ENCODE measurements at regions not wholly inside any gene's neighbourhood (a gene's known extent, or its start where the extent isn't known, plus 50 kb on each side); places are given as distances from the start of the nearest gene placed in this dataset.
"Not testable (repeated sequence)": the region's sequence is repeated elsewhere in the genome, so short reads cannot be mapped to it uniquely, and the experiment has no call there.

DNA sequence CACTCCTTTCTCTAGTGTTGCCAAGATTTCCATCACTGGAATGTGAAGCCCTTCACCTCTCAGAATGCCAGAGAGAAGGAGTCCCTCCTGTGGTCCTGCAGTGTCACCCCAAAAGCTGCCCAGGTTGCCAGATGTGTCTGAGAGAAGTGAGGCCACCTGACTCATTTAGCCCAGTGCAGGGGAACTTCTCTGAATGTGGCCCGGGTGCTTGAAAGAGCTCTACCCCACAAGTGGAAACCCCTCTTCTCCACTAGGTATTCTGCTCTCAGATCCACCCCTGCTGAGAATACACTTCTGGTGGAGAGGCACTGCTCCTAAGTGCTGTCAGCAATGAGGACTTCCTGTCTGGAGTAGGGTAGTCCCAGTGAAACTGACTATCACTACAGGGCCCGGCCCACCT, 334.8 kb downstream of the ANAPC1 start:
- DNase-seq (ENCODE audit: extremely low read depth in 1 of 2, low read depth in 1 of 2) = not testable (repeated sequence)

DNA sequence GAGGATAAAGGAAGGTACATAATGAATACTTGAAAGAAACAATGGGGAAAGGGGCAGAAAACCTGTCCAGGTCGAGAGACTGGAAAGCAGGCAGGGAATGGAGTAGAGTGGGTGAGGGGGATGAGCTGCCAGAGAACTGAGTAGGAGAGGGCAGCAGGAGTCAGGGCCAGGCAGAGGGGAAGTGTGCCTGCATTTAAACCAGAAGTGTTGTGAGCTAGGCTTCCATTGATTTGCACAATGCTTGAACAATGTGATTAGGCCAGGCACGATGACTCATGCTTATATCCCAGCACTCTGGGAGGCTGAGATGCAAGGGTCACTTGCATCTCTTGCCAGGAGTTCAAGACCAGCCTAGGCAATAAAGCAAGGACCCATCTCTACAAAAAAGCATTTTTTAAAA, 332.6 kb downstream of the ANAPC1 start:
- DNase-seq (ENCODE audit: extremely low read depth in 1 of 2, low read depth in 1 of 2) = not testable (repeated sequence)

DNA sequence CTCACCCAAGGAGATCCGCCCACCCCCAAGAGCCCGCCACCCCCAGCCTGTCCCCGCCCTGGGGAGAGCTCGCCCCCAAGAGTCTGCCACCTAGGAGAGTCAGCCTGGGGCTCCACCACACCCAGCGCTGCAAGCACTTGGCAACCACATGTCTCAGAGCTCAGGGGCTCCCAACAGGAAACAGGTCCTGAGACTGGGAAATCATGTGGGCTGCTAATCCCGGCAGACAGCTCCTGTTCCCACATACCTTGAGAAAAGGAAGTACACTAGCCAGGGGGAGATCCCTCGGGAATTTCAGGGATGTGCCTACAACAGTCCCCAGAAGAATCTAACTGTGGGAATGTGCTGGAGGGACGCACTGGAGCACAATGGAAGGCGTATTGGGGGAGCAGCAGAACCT, 331.4 kb downstream of the ANAPC1 start:
- DNase-seq (ENCODE audit: extremely low read depth in 1 of 2, low read depth in 1 of 2) = not testable (repeated sequence)

DNA sequence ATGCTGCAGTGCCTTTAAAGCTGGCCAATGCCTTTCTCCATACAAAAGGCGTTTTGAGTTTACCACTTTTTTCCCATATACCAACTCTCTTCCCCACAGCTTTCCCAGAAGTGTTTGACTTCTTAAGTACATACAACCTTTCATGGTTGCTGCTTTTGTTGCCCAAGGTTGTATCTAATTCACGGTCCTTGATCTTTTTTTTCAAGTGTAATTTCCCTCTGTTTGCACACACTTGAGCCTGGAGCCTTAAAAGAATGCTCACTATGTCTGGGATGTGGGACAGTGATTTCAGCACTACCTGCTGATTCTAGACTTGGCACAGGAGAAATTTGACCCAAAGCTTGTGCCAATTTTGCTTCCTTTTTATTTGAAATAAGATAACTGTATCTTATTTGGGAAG, 324.7 kb downstream of the ANAPC1 start:
- DNase-seq (ENCODE audit: extremely low read depth in 1 of 2, low read depth in 1 of 2) = not testable (repeated sequence)

DNA sequence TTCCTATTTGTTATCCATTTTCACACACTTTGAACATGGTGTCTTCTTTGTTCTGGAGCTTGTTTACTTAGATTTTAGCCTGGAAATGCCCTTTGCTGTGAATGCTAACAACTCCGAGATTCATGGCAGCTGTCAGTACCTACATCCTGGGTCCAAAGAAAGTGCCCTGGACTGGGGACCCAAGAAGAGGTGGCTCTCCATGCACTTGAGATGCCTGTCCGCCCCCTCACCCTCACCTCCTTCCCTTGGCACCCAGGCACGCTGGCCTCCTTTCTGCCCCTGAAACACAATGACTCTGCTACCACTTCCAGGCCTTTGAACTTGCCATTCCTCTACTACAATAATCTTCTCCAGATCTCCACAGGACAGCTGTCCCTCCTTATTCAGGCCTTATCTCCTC, 324.2 kb downstream of the ANAPC1 start:
- not testable (repeated sequence) for DNase-seq (ENCODE audit: extremely low read depth in 1 of 2, low read depth in 1 of 2)

DNA sequence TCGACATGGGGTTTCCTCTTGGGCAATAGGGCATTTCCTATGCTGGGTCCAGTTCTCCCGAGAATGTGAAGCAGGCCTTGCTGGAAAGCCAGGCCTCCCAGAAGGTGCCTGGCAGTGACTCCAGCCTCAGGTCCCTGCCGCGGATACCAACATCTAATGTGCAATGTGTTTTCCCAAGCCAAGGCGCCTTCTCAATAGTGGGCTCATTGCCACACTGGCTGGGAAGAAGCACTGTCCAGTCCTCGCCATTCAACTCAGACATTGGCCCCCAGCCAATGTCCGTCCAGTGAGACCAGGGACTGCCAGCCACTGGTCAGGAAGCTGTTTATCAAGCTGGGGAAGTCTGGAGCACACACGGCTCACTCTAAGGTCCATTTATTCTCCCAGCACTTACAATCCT, 317.9 kb downstream of the ANAPC1 start:
- not testable (repeated sequence) for DNase-seq (ENCODE audit: extremely low read depth in 1 of 2, low read depth in 1 of 2)

DNA sequence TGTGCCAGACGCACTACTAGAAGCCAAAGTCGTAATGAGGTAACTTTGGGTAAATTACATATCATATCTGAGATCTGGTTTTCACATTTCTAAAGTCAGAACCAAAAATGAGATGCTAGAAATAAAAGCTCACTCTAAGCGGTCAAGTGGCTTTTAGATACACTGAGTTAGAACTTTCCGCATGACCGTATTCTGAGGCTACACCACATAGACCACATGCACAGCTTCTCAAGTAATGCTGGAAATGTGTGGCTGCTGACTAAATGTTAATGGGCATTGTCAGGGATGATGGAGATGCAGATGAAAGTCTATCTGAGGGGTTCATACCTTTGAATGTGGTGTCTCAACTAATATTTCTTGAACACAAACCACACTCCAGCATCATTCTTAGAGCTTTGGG, 316.8 kb downstream of the ANAPC1 start:
- DNase-seq (ENCODE audit: extremely low read depth in 1 of 2, low read depth in 1 of 2) = peak in 1 of 2 donors; percentile 9

DNA sequence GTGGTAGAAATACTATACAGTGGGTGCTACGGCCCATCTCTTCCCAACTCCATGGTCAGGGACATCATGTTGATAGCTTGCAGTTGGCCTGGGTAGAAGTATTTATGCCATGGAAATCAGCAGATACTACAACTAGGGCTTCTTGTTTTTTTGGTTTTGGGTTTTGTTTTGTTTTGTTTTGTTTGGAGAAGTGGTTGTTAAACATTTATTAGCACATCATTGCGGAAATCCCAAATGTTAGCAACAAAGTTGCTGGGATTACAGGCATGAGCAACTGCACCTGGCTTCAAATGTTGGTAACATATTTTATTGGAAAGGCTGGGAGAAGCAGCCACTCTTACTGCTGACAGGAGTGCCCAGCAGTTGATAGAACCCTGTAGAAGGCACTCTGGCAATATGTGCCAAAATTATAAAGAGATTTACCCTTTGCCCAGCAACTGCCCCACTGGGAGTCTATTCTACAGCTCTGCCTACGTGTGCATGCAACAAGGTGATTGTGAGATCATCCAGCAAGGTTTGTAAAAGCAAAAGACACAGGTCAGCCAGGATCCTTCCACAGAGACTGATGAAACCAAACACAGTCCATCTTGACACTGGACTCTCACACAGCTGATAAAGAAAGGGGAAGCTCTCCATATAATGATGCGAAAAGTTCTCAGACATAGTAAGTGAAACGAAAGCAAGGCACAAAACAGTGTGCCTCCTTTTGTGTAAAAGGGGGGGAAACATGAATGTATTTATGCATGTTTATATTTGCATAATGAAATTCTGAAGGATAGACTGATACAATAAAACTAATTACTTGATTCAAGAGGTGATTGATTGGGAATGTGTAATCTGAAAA, 314.4 kb downstream of the ANAPC1 start:
- not testable (repeated sequence) for DNase-seq (ENCODE audit: extremely low read depth in 1 of 2, low read depth in 1 of 2)

DNA sequence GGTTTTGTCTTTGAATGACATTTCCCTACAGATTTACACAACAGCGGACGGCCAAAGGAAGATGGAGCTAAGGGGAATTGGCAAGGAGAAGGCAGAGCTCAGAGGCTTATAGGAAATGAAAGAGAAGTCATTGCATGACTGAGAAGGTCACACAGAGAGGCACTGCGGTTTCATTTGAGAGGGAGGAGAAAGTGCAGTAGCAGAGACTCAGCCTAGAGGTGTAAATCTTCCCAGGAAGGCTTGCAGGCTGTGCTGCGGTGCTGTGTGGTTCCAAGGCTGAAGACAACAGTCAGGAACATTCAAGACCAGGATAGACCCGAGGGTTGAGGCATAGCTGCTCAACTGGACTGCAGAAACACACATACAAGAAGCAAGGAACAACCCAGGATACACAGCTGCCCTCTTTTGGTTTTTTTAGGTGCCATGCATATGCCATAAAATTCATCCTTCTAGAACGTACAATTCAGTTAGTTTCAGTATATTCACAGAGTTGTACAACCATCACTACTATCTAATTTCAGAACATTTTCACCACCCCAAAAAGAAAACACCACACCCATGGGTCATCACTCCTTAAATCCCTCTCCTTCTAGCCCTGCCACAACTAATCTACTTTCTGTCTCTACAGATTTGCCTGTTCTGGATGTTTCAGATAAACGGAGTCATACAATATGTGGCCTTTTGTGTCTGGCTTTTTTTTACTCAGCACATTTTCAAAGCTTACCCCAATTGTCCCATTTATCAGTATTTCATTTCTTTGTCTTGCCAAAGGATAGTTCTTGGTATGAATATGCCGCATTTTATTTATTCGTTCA, 313.5 kb downstream of the ANAPC1 start:
- not testable (repeated sequence) for DNase-seq (ENCODE audit: extremely low read depth in 1 of 2, low read depth in 1 of 2)

DNA sequence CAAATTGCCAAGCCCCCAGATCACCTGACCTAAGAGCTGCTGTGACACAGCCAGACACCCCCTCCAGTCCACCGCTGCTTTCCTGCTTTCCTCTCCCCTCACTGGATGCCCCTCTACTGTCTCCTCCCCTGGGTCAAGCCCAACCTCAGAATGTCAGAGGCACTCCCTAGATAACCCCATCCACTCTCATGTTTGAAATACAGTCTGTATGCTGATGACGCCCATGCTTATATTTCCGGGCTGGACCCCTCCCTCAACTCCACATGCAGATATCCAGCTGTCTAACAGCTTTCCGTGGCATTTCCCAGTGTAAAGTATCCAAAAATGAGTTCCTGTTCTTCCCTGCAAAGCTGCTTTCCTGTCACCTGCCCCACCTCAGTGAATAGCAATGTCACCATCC, 309.2 kb downstream of the ANAPC1 start:
- not testable (repeated sequence) for DNase-seq (ENCODE audit: extremely low read depth in 1 of 2, low read depth in 1 of 2)

DNA sequence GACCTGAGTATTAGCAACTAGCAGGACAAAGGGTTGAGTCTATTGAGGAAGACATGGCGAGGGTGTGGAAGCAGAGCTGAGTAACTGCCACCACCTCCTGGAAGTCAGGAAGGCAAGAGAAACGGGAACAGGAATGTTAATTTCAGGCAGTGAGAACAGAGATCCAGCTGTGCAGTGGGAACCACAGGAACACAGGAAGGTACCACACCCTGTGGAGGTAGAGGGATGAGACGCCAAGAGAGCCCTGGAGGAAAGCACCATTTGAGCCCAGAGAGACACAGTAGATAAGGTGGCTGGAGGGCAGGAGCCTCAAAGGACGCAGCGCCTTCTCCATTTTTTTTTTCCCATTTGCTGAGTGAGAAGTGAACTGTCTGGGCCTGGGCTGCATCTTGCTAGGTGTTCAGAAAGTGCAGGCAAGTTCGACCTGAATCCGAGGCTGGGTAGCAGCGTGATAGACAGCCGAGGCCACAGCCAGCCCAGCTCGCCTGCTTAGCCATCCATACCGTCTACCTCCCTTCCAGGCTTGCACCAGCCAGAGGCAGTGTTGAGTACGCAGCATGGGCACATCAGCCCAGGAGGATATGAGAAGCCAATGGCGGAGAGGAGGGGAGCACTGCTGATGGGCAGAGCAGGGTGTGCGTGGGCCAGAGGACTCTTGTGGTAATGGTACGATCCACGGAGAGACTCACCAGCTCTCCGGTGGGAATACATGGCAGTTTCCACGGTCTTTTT, 306.7 kb downstream of the ANAPC1 start:
- not testable (repeated sequence) for DNase-seq (ENCODE audit: extremely low read depth in 1 of 2, low read depth in 1 of 2)

DNA sequence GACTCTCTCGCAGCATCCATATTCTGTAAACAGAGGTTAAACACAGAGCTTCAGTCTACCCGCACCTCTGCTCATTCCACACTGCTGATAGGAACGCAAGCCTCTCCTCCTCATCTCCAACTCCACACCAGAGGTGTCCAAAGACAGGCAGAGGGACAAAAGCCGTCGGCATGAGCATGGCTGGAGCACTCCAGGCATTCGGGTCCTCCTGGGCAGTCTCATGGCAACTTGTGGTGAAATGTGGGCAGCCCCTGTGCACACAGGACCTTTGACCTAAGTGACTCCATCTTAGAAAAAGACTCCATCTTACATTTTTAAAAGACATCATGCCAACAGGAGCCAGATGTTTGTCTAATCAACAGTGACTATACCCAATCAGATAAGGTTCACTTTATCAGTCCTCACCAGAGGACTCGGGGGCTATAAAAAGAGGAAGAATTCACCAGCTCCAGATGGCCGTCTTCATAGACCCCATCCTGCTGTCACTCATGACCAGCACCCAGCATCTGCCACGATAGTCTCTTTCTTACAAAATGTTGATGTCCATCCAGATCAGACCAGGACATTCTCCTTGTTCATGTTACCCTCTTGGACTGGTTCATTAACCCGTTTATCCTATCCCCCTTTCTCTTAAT, 304.4 kb downstream of the ANAPC1 start:
- not testable (repeated sequence) for DNase-seq (ENCODE audit: extremely low read depth in 1 of 2, low read depth in 1 of 2)

DNA sequence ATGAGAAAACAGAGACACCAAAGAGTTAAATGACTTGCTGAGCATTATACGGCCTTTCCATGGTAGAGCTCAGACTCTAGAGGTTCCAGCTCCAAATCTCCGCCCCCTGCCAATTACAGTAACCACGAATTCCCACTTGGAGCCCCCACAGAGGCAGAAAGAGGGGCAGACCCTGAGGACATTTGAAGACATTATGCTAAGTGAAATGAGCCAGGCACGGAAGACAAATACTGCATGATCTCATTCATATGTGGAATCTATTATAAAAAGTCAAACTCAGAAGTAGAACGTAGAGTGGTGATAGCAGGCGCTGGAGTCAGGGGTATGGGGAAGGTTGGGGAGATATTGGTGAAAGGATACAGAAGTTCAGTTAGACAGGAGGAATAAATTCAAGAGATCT, 303.4 kb downstream of the ANAPC1 start:
- not testable (repeated sequence) for DNase-seq (ENCODE audit: extremely low read depth in 1 of 2, low read depth in 1 of 2)

DNA sequence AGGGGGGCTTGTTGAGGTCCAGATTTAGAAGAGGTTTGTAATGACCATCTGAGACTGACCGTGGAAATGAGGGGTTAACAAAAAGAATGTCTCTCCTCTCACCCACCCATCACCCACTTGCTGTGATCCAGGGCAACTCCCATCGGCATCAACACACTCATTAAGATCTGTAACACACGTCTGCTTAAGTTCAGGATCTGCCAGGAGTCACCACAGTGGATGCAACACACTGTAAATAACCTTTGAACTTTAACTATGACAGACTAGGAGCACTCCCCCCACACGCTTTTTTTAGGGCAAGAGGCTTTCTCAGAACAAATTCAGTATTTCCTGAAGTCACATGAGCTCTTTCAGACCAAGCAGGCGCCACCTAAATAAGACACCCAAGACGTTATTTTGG, 301.9 kb downstream of the ANAPC1 start:
- not testable (repeated sequence) for DNase-seq (ENCODE audit: extremely low read depth in 1 of 2, low read depth in 1 of 2)

DNA sequence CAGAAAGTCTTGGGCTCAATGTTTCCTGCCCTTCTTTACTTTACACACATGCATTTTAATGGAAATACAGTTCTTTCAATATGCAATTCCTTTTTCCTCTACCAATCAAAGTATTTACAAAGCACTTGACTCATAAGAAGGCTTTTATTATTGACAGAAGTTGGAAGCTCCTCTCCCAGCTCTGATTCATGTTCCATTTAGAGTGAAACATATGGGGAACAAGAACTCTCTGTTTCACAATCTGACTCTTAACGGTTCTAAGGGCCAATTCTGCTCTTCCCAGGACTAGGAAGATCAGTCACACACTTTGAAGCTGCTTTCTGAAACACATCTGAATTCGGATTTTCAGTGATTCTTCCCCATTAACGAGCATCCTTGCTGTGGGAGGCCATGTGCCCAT, 300.5 kb downstream of the ANAPC1 start:
- not testable (repeated sequence) for DNase-seq (ENCODE audit: extremely low read depth in 1 of 2, low read depth in 1 of 2)

DNA sequence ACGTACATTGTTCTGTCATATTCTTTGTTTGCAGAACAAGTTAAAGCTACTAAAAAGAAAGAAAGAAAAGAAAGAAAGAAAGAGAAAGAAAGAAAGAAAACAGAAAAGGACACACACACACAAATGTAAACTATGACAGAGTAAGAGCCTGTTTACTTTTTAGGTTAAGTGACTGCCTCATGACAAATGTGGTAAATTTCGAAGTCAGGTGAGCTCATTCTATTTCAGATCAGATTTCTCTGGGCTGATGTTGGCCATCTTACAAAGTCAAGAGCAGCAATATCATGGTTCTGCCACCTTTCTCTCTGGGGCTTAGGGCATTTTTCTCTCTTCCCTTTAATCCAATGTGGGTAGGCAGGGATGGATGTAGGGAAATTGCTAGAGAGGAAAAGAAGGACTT, 299.5 kb downstream of the ANAPC1 start:
- DNase-seq (ENCODE audit: extremely low read depth in 1 of 2, low read depth in 1 of 2) = not testable (repeated sequence)

DNA sequence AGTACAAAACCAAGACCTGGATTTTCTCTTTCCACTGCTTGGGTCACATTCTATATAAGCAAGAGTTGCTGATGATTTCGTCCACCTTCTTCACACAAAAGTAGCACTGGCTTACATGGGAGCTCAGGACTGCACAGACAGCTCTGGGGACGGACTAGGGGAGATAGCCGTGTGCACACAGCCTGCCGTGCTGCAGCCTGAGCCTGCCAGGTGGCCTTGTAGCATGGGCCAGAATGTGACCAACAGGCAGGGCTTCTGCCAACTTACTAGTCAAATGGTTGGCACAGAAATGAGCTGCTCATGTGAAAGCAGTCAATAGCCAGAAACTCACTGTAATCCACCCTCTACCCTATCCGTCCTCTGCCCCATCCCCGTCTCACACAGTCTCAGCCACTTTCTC, 299.0 kb downstream of the ANAPC1 start:
- DNase-seq (ENCODE audit: extremely low read depth in 1 of 2, low read depth in 1 of 2) = not testable (repeated sequence)

DNA sequence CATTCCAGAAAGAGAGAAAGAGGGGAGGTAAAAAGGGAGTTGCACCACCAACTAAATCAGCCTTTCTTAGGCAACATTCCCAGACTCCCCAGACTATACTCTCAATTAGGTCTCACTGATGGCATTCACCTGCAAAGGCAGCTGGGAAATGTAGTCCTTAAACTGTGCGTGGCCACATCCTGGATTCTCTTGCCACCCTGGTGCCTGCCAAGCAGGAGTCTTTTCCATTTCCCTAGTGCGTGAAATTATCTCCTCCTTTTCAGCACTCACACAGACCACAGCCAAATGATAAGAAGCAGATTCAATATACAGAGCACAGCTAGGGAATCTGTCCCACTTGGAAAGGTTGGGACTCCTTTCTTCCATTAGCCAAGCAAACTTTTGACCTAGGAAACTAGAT, 298.0 kb downstream of the ANAPC1 start:
- DNase-seq (ENCODE audit: extremely low read depth in 1 of 2, low read depth in 1 of 2) = not testable (repeated sequence)

DNA sequence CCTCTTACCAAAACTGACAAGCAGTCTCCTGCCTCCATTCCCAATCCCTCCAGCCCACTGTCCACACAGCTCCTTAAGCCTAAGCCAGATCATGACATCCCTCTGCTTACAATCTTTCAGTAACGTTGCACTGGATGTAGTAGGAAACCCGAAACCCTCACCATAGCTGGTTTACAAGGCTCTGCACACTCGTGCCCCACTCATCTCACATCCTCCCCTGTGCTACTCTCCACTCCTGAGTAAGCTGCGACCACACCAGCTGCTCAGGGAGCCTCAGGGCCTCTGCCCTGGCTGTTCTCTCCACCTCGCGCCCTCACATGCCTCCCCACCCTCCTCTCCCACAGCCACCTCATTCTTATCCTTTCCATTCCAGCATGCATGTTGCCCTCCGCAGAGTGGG, 288.9 kb downstream of the ANAPC1 start:
- not testable (repeated sequence) for DNase-seq (ENCODE audit: extremely low read depth in 1 of 2, low read depth in 1 of 2)

DNA sequence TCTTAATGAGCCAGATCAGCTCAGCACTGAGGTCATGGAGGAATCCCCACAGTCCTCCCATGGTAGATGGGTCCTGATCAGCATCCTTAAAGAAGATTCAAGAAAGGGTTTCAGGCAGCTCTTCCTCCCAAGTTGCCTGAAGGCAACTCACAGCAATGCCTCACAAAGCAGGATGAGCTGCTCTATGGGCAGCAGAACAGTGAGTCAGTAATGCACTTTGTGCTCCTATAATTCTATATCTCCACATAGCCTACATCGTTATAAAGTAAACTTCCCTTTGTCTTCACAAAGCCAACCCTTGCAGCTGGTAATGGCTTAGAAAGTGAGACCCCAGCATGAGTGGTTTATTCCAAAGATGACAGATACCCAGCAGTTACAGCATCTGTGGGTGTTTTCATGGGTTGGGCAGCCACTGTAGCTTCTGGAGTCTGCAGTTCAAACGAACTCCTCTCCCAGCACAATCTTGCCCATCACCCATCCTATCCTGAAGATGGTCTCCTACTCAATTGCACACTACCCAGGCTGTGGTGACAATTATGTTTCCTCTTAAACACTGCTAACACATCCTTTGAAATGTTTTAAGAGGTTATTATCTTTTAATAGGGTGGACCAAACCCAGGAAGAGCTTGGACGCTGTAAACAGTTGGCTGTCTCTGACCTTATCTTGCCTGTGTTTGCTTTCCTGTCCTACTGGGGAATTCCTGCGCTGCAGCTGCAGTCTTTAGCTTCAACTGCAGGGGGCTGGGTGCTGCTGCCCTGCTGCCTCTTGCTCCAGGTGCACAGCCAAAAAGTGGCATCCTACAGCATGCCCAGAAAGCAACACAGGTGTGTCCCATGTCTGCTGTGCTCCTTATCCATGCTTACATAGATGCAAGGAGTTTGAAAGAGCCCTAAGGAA, 286.9 kb downstream of the ANAPC1 start:
- not testable (repeated sequence) for DNase-seq (ENCODE audit: extremely low read depth in 1 of 2, low read depth in 1 of 2)

Data from stimulated activated CD8-positive, alpha-beta memory T cell treated with anti-CD3 and anti-CD28 coated beads, Interleukin-7, amount 100 ng/mL, for 48 hours (primary cell).